Head of caudate nucleus (tissue), 42 donors: ENCODE measurements at regions not wholly inside any gene's neighbourhood (a gene's known extent, or its start where the extent isn't known, plus 50 kb on each side); places are given as distances from the start of the nearest gene placed in this dataset.
A peak's percentile ranks its signal among the peaks of the same experiment; 100 is the strongest.

ENCODE experiments used
- DNase-seq, 42 donors: peaks; one replicate each; pipeline versions ENCODE4 v3.0.0 to v3.0.0-alpha.2; 2020 to 2021; ENCODE audit warnings: mixed read lengths in 7 of 42
- intact Hi-C: fragments of 100-400 bp; cut with DNase I; formaldehyde crosslinking; loops from one replicate; pipeline ENCODE4 v1.15.0; 2022

DNA sequence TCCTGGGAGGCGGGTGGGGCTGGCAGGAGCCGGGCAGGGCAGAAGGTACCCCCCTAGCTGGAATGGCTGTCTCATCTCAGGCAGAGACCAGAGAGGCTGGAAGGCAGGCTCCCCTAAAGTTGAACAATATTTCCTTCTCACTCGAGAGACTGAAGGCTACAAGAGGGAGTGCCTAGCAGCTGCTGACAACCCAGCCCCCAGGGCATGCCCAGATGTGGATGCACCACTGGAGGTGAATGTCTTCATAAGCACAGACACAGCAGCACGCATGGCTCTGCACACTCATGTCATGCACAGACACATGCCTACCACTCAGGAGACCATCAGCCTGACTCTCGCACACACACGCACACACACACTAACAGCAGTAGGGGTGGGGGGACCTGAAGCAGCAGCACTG, 179.0 kb downstream of the CCT6B start:
- DNase-seq: no peak
- intact Hi-C loops: no loop called here

DNA sequence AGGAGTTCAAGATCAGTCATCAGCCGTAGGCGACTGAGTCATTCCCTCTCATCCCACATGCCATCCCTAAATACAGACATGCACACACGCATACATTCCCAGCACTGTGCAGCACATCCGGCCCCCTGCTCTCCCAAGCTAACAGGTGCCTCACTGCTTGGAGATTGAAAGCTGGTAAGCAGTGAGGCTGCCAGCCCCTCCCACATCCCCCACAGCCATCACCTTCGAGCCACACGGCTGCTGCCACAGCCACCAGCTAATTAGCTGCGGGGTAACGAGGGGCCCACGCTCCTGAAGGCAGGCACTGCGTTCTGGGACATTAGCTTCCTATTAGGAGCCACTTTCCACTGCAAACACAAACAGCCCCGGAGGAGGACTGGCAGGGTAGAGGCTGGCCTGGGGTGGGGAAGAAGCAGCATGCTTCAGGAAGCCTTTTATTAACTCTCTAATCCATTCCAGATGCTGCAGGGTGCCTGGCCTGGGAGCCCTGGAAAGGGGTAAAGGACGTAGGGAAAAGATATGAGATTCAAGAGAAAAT, 179.6 kb downstream of the CCT6B start:
- intact Hi-C loops: no loop called here
- peak; percentile 21 to 93 (median 72) for DNase-seq

DNA sequence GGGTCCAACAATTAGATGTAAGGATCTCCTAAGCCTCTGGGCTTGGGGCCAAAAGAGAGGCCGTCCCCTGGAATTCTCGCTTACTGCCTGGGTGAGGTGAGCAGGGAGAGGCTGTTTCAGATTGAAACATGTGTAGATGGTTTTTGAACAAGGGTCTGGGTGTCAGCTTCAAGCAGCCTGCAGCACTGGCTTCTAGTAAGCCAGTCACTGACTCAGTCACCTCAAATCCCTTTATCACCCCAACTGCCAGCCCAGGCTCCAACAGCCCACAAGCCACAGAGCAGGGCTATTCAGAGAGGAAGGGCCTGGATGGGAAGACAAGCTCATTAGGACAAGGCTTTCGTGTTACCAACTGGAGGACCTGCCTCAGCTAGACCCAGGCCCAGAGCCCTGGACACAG, 180.2 kb downstream of the CCT6B start:
- no peak for DNase-seq
- intact Hi-C loops: no loop called here

DNA sequence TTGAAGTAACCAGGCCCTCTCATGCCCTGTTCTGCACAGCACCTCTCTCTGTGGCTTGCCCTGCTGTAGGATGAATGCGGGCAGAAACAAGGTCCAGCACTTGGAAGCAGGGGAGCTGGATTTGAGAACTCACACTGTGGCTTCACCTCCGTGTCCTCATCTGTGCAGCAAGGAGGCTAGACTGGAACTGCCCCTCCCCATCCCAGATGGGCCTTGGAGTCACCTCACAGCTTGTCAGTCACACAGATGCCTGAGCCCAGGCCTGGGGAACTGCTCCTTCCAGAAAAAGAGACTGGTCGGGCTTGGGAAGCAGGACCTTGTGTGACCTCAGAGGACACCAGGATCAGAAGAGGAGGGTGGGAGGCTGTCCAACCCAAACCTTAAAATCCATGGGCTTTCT, 180.8 kb downstream of the CCT6B start:
- intact Hi-C loops: no loop called here

DNA sequence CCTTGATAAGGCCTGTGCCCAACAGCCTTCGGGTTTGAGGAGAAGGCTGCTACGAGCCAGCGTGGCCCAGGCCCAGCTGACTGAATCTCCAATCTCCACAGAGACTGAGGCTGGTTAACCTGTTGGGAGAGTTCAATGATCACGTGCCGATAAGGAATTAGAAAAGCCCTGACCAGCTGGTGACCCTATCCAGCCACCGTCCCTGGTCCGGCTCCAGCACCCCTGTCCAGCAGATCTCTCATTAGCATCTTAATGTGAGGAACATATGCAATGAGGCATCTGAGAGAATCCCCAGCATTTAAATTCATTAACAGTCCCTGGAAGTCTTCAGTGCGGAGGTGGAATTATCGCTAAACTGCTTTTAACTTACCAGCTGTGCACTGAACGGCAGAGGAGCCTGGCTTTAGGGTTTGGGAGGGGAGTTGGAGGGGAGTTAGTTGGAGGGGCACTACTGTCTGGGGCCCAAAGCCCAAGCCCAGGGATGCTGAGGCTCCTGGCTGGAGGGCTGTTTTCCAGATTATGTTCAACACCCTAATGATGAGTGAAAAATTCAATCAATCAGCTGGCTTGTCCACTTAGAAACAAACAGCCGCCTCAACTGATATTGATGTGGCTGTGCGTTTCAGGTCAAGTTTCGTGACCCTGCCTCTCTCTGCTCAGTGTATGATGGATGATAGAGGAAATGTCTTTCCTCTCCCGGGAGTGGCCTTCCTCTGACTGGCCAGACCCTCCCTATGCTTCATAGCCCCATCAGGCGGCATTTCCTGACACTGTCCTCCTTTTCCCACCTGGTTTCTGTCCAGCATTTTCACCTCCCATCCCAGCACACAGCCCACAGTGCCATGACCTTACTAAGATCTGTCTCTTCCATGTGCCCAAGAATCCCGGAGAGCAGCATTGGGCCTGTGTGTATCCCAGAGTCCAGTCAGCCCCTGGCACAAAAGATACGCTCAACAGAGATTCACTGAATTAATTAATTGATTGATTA, 184.5 kb downstream of the CCT6B start:
- intact Hi-C loops: no loop called here
- DNase-seq: no peak

More for the DNA sequence above, 180.8 kb downstream of the CCT6B start:
- no peak for DNase-seq

DNA sequence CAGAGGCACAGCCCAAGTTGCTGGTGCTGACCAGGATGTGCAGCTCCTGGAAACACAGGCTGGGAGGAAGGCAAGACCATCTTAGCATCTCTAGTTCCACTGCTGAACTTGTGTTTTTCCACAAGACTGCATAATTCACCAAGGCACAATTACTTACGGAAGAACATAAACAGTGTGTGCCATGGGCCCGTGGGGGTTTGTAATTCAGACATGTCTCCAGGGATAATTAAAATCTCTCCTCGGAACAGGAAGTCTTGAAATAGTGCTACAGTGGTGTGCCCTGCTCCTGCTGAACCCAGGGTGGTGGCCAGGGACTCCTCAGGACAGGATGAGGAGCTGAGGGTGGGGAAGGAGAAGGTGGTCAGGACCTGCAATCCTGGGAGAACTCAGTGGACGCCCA, 188.2 kb downstream of the CCT6B start:
- no peak for DNase-seq
- intact Hi-C loops: no loop called here

DNA sequence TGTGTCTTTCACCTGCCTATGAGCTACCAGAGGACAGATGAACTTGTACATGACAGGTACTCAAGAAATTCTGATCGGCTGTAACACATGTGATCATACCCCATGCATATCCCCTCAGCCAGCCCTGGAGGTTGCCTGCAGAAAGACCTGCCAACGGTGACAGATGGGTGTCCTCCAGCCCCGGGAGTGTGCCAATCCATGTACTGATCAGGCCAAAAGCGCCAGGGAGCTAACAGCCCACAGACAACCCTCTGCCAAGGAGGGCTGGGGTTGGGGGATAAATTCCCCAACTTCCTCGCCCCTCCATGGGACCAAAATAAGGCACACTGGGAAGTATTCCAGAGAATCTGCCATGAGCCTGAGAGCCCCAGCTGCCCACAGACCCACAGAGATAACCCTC, 189.4 kb downstream of the CCT6B start:
- no peak for DNase-seq
- intact Hi-C loops: no loop called here

DNA sequence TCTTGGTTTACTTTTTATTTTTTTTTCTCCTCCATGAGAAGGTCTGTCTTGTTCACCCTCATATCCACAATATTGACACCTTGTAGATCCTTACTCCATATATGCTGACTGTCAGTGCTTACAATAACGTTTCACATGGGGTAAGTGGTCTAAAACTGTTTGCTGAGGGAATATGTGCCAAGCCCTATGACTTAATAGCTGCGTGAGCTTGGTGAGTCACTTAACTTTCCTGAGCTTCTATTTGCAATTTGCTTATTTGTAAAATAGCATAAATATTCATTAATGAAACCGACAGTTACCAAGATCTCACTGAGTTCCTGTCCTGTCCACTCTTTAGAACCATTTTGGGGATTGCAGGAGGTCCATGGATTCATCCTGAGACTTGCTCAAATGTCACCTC, 190.7 kb downstream of the CCT6B start:
- DNase-seq: no peak
- intact Hi-C loops: no loop called here

DNA sequence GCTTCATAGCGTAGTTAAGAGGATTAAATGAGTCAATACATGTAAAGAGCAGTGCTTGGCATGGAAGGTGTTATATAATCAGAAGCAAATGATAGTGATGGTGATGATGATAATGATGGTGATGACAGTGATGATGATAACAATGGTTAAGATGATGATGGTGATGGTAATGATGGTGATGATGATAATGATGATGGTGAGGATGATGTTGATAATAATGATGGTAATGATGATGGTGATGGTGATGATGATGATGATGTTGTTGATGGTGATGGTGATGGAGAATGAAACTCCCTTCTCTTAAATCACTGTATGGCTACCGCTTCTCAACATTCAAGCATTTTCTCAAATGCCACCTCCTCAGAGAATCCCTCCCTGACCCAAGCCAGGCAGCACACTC, 190.5 kb downstream of the TMEM132E start:
- intact Hi-C loops: no loop called here
- no peak for DNase-seq

DNA sequence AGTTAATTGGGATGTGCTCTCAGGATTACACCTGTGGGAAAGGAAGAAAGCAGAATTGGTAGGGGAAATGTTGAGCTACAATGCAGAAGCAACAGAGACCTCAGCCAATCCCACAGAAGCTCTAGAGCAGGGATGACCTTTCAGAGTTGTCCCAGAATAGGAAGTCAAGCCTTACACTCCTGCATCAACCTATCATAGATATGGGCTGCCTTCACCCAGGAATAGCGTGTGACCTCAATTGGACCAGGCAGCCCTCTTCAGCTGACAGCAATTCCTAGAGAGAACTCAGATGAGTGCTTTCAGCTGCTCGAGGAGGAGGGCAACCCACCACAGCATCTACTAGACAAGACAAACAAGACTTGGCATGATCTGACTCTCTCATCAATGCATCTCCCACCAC, 189.7 kb downstream of the TMEM132E start:
- intact Hi-C loops: no loop called here
- peak in 1 of 42 donors; percentile 5 for DNase-seq

DNA sequence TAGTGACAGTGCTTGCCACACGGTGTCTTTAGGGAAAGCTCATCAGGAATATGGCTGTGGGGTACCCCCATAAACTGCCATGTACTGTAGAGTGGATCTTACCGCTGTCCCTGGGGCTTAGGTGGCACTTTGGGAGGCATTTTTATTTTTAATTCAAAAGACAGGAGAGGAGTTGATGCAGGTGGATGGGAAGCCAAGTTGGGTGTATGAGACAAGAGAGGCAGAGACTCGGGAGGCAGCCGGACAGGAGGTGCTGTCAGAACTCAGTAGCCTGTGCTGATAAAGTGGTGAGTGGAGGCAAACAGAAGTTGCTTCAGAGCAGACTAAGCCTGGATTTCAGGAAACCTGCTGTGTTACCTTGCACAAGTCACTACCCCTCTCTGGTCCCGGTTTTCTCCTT, 185.9 kb downstream of the TMEM132E start:
- intact Hi-C loops: no loop called here
- peak in 5 of 42 donors; percentile 2 to 6 (median 4) for DNase-seq

DNA sequence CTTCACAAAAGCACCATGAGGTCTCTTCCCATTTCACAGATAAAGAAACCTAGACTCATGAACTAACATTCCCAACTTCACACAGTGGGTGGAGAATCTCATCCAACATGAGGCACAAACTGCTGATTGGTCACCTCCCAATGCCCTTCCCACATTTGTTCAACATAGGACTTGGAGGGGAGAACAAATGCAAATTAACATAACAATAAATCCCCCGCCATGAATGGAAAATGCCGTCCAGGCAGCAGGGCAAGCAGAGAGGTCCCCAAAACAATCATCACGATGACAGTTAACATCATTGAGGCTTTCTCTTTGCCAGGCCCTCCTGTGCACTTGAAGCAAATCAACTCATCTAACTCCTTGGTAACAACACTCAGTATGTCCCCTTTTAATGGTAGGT, 185.3 kb downstream of the TMEM132E start:
- intact Hi-C loops: no loop called here
- peak in 3 of 42 donors; percentile 0 to 6 (median 5) for DNase-seq

DNA sequence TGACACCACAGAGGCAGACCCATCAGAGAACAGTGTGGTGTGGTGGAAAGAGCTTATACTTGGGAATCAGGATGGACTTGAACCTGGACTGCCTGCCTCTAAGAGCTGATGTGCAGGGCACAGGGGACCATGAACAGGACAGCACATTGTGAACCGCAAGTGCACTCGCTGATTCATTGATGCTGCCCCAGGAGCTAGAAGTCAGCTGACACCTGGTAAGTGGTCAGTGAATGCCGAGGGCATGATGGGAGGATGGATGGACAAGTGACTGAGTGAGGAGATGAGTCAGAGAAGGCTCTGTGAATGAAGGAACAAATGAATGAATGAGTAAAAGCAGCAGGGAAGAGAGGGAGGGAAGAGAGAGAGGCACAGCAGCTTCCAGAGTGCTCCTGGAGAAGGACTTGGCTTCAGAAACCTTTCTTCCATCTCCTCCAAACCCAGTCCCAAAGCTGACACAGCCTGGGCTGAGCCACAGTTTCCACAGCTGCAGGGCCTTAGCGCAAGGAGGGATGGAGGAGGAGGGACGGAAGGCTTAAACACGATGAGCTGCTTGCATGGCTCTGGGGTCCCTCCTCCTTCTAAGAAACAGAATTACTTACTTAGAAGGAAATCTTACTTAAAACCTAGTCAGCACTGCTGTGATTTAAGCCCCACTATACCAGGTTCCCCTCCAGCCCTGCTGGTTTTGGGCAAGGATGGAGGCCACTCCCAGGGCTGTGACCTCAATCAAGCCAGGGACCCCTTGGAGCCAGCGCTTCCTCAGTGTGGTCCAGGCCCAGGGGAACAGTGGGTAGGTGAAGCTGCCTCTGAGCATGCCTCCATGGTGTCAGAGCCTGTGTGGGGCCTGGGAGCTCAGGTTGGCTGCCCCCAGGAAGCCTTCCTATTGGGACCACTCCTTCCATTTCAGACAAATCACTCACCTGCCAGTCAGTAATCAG, 184.6 kb downstream of the TMEM132E start:
- peak in 4 of 42 donors; percentile 8 to 14 (median 10) for DNase-seq
- intact Hi-C loops: no loop called here

DNA sequence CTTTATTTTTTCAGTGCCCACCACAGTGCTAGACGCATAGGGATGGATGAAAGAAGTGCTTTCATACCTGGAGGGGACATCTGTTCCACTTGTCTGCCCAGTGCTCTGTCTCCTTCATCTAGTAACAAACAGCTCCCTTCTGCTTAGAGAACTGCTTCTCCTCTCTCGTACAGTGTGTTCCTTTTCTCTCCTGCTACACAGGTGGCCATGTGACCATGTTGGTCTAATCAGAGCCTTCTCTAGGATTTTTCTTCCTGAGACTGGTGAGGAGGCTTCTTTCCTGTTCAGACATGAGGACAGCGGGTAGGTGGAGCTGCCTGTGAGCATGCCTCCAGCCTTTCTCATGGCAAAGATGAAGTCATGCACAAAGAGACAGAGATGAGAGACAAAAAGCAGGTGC, 182.7 kb downstream of the TMEM132E start:
- intact Hi-C loops: no loop called here
- peak in 4 of 42 donors; percentile 0 to 20 (median 8) for DNase-seq

DNA sequence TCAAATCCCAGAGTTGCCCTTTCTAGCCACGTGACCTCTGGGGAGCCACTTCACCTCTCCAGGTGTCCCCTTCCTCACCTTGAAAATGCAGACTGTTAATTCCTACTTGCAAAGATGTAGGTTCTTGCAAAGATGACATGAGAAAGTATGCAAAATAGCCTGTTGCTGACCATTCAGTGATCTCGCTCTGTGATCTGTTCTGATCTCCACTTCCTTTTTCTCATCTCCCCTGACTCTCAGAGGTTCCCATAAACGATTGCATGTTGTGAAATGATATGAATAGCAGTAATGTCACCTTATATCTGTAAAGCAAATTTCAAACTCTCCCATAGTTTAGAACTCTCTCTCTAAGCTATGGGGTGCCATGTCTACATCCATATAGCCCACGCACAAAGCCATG, 182.3 kb downstream of the TMEM132E start:
- peak in 2 of 42 donors; percentile 1 to 6 for DNase-seq
- intact Hi-C loops: no loop called here

DNA sequence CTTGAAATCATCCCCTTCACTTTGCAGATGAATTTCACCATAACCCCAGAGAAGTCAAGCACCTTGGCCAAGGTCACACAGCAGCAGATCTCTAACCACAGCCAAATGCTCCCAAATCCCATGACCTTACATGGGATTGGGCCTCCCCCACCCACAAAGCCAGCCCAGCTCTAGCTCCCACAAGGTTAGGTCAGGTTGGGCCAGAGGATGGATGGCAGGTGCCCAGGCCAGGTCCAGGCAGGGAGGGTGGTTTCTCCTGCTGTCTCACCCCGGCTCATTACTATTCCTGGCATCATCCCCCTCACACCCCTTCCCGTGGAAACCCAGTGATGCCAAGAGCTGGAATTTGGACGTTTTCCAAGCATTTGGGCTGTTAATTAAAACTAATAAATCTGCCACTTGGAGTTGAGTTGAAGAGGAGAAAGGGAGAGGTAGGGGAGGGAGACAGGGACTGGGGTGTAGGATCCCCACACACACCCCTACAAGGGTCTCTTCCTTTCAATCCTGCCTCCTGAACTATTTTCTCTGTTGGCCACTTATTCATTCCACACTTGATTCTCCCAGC, 181.6 kb downstream of the TMEM132E start:
- intact Hi-C loops: no loop called here
- DNase-seq: peak in 4 of 42 donors; percentile 3 to 23 (median 9)

DNA sequence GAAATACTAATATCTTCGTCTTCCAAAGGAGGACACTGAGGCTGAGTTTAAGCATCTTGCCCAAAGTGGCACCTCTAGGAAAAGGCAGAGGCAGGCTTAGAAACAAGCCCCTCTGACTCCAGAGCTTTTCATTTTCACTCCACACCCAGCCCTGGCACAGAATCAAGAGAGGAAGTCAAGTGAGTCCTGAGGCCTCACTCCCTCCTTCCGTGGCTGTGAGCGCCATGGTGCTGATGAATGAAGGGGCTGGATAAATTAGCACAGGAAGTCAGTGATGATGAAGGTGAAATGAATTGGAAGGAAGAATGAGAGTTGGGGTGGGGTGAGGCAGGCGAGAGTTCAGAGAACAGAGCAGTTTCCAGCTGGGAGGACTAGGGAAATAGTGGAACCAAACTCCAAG, 179.3 kb downstream of the TMEM132E start:
- DNase-seq: peak in 2 of 42 donors; percentile 1 to 10
- intact Hi-C loops: no loop called here

DNA sequence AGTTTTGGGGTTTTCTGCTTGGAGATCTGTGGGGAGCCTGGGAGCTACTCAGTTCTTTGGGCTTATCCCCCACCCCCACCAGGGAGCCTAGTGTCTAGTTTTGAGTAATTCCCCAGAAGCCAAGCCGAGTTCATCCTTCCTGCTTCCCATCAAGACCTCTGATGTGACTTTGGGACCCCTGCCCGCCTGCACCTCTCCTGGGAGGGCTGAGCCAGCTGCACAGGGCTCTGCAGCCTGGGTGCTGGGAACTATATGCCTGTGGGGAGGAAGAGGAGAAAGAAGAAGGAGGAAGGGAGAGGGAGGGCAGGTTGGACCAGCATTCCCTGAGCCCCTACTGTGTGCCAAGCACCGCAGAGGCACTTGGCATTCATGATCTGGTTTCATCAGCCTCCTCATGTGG, 178.9 kb downstream of the TMEM132E start:
- intact Hi-C loops: no loop called here
- peak in 1 of 42 donors; percentile 9 for DNase-seq

DNA sequence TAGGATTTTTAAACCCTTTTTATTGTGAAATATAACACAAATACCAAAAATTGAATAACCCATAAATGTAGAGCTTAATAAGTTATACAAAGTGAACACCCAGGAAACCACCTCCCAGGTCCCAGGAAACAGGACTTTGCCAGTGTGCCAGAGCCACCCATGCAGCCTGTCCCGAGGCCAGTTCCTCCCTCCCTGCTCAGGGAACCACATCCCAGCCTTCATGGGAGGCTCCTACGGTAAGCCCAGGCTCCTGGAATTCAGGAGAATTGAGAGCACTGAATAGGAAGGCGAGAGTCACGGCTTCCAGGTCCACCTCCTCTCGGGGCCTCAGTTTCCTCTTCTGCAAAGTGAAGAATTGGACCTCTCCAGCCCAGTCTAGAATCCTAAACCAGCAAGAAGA, 178.2 kb downstream of the TMEM132E start:
- intact Hi-C loops: no loop called here
- peak in 4 of 42 donors; percentile 1 to 8 (median 6) for DNase-seq
